ENCODE measurements at regions not wholly inside any gene's neighbourhood (a gene's known extent, or its start where the extent isn't known, plus 50 kb on each side); places are given as distances from the start of the nearest gene placed in this dataset.

DNA sequence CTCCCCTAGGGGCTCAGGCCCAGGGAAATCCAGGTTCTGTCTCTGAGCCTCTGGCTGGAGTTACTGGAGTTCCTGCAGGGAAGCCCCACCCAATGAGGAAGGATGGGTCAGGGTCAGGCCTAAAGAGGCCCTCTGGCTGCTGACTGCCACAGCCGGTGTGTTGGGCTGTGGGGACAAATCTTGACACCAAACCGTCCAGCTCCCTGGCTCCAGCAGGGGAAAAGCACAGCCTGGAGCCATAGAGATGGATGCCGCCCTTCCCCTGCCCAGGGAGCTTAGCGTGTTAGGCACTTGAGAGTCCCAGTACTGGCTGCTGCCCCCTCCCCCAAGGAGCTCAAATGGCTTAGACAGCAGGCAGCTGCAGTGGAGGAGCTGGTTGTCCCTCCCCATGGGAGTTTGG is 321.3 kb upstream of the LCORL start:
- no TSS peak for BruUV-seq (replicated peaks)
- intact Hi-C loops (cut with micrococcal nuclease; ENCODE audit: unreplicated experiment): no loop called here
- no peaks in the 10 kb centered on the region for H3K4me1 ChIP-seq (ENCODE audit: insufficient read depth, low read length, poor library complexity, severe bottlenecking)
- POLR2A ChIA-PET (ENCODE audit: low non-redundant PET): no interaction called here
- no peak overlapping the region for H3K27ac ChIP-seq (ENCODE audit: low read depth, low read length, poor library complexity, severe bottlenecking)
- TF ChIP-seq EZH2 (IDR thresholded peaks at IDR 0.05; ENCODE audit: borderline replicate concordance, low read depth, low read length, poor library complexity, severe bottlenecking): no peak
- TF ChIP-seq, protein P1, sequence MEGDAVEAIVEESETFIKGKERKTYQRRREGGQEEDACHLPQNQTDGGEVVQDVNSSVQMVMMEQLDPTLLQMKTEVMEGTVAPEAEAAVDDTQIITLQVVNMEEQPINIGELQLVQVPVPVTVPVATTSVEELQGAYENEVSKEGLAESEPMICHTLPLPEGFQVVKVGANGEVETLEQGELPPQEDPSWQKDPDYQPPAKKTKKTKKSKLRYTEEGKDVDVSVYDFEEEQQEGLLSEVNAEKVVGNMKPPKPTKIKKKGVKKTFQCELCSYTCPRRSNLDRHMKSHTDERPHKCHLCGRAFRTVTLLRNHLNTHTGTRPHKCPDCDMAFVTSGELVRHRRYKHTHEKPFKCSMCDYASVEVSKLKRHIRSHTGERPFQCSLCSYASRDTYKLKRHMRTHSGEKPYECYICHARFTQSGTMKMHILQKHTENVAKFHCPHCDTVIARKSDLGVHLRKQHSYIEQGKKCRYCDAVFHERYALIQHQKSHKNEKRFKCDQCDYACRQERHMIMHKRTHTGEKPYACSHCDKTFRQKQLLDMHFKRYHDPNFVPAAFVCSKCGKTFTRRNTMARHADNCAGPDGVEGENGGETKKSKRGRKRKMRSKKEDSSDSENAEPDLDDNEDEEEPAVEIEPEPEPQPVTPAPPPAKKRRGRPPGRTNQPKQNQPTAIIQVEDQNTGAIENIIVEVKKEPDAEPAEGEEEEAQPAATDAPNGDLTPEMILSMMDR (conservative IDR thresholded peaks at IDR 0.05; ENCODE audit: low read depth, low read length): no peak
- no peak for DNase-seq (ENCODE audit: low spot score)
- no peaks in the 10 kb centered on the region for H3K36me3 ChIP-seq (ENCODE audit: insufficient read depth, low read length, poor library complexity, severe bottlenecking)
- no peaks in the 10 kb centered on the region for H3K9me3 ChIP-seq (ENCODE audit: low read depth, low read length, poor library complexity, severe bottlenecking)
- no peak overlapping the region for H3K4me3 ChIP-seq (ENCODE audit: low read depth, low read length, poor library complexity, severe bottlenecking)
- no peaks in the 10 kb centered on the region for H3K27me3 ChIP-seq (replicated peaks; ENCODE audit: insufficient read depth, low read depth, low read length, poor library complexity)
- CTCF ChIA-PET: no interaction called here

DNA sequence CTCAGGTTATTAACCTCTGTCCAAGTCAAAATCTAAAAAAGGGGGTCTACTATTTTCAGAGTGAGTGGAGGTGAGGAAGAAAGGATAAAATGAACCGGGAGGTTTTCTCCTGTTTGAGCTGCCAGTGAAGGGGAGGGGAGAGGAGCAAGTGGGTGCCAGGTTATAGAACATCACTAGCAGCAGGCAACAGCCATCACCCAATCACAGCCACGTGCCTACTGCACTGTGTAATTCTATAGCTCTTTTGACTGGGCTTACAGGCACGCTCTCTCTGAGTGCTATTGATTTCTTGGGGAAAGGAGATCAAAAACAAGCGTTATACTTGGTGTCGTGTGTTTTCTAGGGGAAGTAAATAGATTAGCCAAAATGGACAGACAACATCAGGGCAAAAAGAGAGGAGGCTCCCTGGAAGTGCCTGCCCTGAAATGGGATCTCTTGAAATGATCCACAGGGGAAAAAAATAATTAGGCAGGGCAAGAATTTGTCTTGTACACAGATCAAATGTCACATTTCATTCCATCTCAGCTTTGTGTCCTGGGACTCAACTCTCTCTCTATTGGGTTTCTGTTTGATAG is 300.5 kb upstream of the LCORL start:
- no peaks in the 10 kb centered on the region for H3K36me3 ChIP-seq (ENCODE audit: insufficient read depth, low read length, poor library complexity, severe bottlenecking)
- ChIA-PET CTCF (no interaction called here), POLR2A (ENCODE audit: low non-redundant PET) (no interaction called here)
- no peak for DNase-seq (ENCODE audit: low spot score)
- H3K4me1 ChIP-seq (ENCODE audit: insufficient read depth, low read length, poor library complexity, severe bottlenecking): no peaks in the 10 kb centered on the region
- no TSS peak for BruUV-seq (replicated peaks)
- TF ChIP-seq EZH2 (IDR thresholded peaks at IDR 0.05; ENCODE audit: borderline replicate concordance, low read depth, low read length, poor library complexity, severe bottlenecking): no peak
- TF ChIP-seq, protein P1 (conservative IDR thresholded peaks at IDR 0.05; ENCODE audit: low read depth, low read length): no peak
- H3K9me3 ChIP-seq (ENCODE audit: low read depth, low read length, poor library complexity, severe bottlenecking): no peaks in the 10 kb centered on the region
- no peak overlapping the region for H3K27ac ChIP-seq (ENCODE audit: low read depth, low read length, poor library complexity, severe bottlenecking)
- intact Hi-C loops (cut with micrococcal nuclease; ENCODE audit: unreplicated experiment): no loop called here
- no peaks in the 10 kb centered on the region for H3K27me3 ChIP-seq (replicated peaks; ENCODE audit: insufficient read depth, low read depth, low read length, poor library complexity)
- H3K4me3 ChIP-seq (ENCODE audit: low read depth, low read length, poor library complexity, severe bottlenecking): no peak overlapping the region

DNA sequence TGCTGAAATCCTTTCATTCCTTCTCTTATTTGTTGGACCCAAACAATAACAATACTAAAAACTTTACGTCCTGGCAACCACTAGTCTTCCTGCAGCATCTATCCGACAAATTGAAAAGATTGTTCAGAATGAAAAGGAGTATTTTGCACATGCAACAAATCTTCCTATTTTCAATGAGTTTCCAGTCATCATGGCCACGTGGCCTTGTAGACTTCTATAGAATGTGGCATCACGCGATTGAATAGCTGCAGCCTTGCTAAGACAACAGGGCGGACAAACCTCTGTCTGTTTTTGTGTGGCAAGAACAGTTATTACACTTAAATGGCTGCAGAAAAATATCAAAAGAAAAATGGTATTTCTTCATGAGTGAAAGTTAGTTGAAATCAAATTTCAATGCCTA is 297.9 kb upstream of the LCORL start:
- Histone ChIP-seq H3K36me3 (ENCODE audit: insufficient read depth, low read length, poor library complexity, severe bottlenecking) (no peaks in the 10 kb centered on the region), H3K4me3 (ENCODE audit: low read depth, low read length, poor library complexity, severe bottlenecking) (no peak overlapping the region), H3K27ac (ENCODE audit: low read depth, low read length, poor library complexity, severe bottlenecking) (no peak overlapping the region), H3K9me3 (ENCODE audit: low read depth, low read length, poor library complexity, severe bottlenecking) (no peaks in the 10 kb centered on the region), H3K4me1 (ENCODE audit: insufficient read depth, low read length, poor library complexity, severe bottlenecking) (no peaks in the 10 kb centered on the region), H3K27me3 (replicated peaks; ENCODE audit: insufficient read depth, low read depth, low read length, poor library complexity) (no peaks in the 10 kb centered on the region)
- ChIA-PET POLR2A (ENCODE audit: low non-redundant PET) (no interaction called here), CTCF (no interaction called here)
- intact Hi-C loops (cut with micrococcal nuclease; ENCODE audit: unreplicated experiment): no loop called here
- DNase-seq (ENCODE audit: low spot score): no peak
- no TSS peak for BruUV-seq (replicated peaks)
- TF ChIP-seq, protein P1 (conservative IDR thresholded peaks at IDR 0.05; ENCODE audit: low read depth, low read length): no peak
- no peak for TF ChIP-seq EZH2 (IDR thresholded peaks at IDR 0.05; ENCODE audit: borderline replicate concordance, low read depth, low read length, poor library complexity, severe bottlenecking)
